Fibroblast of villous mesenchyme (primary cell): ENCODE measurements at regions not wholly inside any gene's neighbourhood (a gene's known extent, or its start where the extent isn't known, plus 50 kb on each side); places are given as distances from the start of the nearest gene placed in this dataset.

ENCODE experiments used
- DNase-seq: peaks from one replicate; pipeline ENCODE4 v3.0.0-alpha.2; 2010; ENCODE audit warnings: low read depth
- H3K4me3 ChIP-seq: 2 replicates; pipeline ENCODE4 v1.5.1; 2011; ENCODE audit warnings: low read depth, mild to moderate bottlenecking, low read length
- CTCF ChIP-seq: IDR thresholded peaks from 2 replicates; pipeline ENCODE4 v1.5.1; 2012; ENCODE audit warnings: low read depth, mild to moderate bottlenecking, low read length; ENCODE audit not compliant: insufficient read depth

DNA sequence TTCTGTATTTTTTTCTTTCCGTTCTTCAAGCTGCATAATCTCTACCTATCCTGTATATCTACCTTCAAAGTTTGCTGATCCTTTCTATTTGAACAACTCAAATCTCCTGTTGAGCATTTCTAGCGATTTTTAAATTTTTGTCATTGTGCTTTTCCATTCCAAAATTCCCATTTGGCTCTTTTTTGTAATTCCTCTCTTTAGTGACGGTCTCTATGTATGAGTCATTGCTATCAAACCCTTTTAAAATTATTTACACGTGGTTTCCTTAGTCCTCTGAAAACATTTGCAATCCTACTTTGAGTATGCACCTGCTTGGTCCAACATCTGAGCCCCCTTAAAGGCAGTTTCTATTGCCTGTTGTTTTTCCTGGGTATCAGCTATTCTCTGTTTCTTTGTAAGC lies 100.5 kb upstream of the FOXC1 start:
- H3K4me3 ChIP-seq, result no peak overlapping the region
- DNase-seq, result no peak

GRCh38 chr6:1510239-1510638 lies 99.5 kb upstream of the FOXC1 start:
- H3K4me3 ChIP-seq, result no peak overlapping the region
- TF ChIP-seq CTCF, result no peak
- DNase-seq, result no peak

More for the DNA sequence above, 100.5 kb upstream of the FOXC1 start:
- no peak for TF ChIP-seq CTCF

GRCh38 chr6:1513215-1513780 lies 96.4 kb upstream of the FOXC1 start:
- H3K4me3 ChIP-seq, result no peak overlapping the region
- no peak for TF ChIP-seq CTCF
- no peak for DNase-seq

- no peak for DNase-seq
- H3K4me3 ChIP-seq, result no peak overlapping the region
- TF ChIP-seq CTCF, result no peak
These were observed 95.6 kb upstream of the FOXC1 start for GRCh38 chr6:1514078-1514477.

- no peak for TF ChIP-seq CTCF
- DNase-seq, result no peak
- no peak overlapping the region for H3K4me3 ChIP-seq
These were observed 94.4 kb upstream of the FOXC1 start for GRCh38 chr6:1515280-1515679.

- TF ChIP-seq CTCF, result no peak
- DNase-seq, result no peak
- H3K4me3 ChIP-seq, result no peak overlapping the region
These were observed 93.9 kb upstream of the FOXC1 start for GRCh38 chr6:1515781-1516180.
